Suprapubic skin (tissue), 4 donors: ENCODE measurements at regions not wholly inside any gene's neighbourhood (a gene's known extent, or its start where the extent isn't known, plus 50 kb on each side); places are given as distances from the start of the nearest gene placed in this dataset.

Experiments
- CTCF ChIP-seq, 2 donors: fragments of 200-600 bp in 1 of 2; fragments of 450-650 bp in 1 of 2; sonication (generic) in 1 of 2; IDR thresholded peaks; one replicate each; pipeline ENCODE4 v1.5.1; 2016 to 2019; ENCODE audit warnings: antibody characterized with exemption in 2 of 2, mild to moderate bottlenecking in 1 of 2, moderate library complexity in 1 of 2
- EP300 ChIP-seq: sonication (generic); formaldehyde crosslinking; IDR thresholded peaks from one replicate; pipeline ENCODE4 v1.6.1; 2017; ENCODE audit warnings: antibody characterized with exemption
- POLR2A ChIP-seq, 2 donors: fragments of 450-650 bp; IDR thresholded peaks; one replicate each; pipeline ENCODE4 v1.6.1; 2017; ENCODE audit warnings: antibody characterized with exemption in 2 of 2, mild to moderate bottlenecking in 2 of 2, moderate library complexity in 2 of 2
- POLR2AphosphoS5 ChIP-seq, 3 donors: sonication (generic); formaldehyde crosslinking; IDR thresholded peaks; one replicate each; pipeline ENCODE4 v1.6.1; 2017; ENCODE audit warnings: antibody characterized with exemption in 3 of 3

GRCh38 chr17:79354173-79354820 is 256.6 kb downstream of the RBFOX3 start:
- no peak for TF ChIP-seq CTCF (IDR thresholded peaks at IDR 0.05)
- no peak for TF ChIP-seq POLR2A (IDR thresholded peaks at IDR 0.05)
- no peak for TF ChIP-seq POLR2AphosphoS5 (IDR thresholded peaks at IDR 0.05)
- no peak for TF ChIP-seq EP300
